IPS-18c (cell line): ENCODE measurements at regions not wholly inside any gene's neighbourhood (a gene's known extent, or its start where the extent isn't known, plus 50 kb on each side); places are given as distances from the start of the nearest gene placed in this dataset.

ENCODE experiments used
- H3K4me3 ChIP-seq: 2 replicates; pipeline ENCODE4 v1.7.0; 2013; ENCODE audit warnings: low read depth, mild to moderate bottlenecking, low read length, moderate library complexity; ENCODE audit not compliant: insufficient read depth
- H3K9me3 ChIP-seq: one replicate; pipeline ENCODE4 v1.6.1; 2013; ENCODE audit warnings: mild to moderate bottlenecking, low read length, moderate library complexity; ENCODE audit not compliant: control insufficient read depth, insufficient read depth

- H3K4me3 ChIP-seq = no peak overlapping the region
- H3K9me3 ChIP-seq = no peaks in the 10 kb centered on the region
Measured at GRCh38 chr3:168558728-168559411, 463.1 kb upstream of the GOLIM4 start.

- Histone ChIP-seq H3K9me3 (no peaks in the 10 kb centered on the region), H3K4me3 (no peak overlapping the region)
Measured at GRCh38 chr3:168552251-168552650, 456.5 kb upstream of the GOLIM4 start.

- Histone ChIP-seq H3K9me3 (no peaks in the 10 kb centered on the region), H3K4me3 (no peak overlapping the region)
Measured at GRCh38 chr3:168548719-168549118, 453.0 kb upstream of the GOLIM4 start.

- Histone ChIP-seq H3K9me3 (no peaks in the 10 kb centered on the region), H3K4me3 (no peak overlapping the region)
Measured at GRCh38 chr3:168546707-168547106, 451.0 kb upstream of the GOLIM4 start.

- Histone ChIP-seq H3K4me3 (no peak overlapping the region), H3K9me3 (no peaks in the 10 kb centered on the region)
Measured at GRCh38 chr3:168545591-168545990, 449.9 kb upstream of the GOLIM4 start.

GRCh38 chr3:168544097-168544957 is 448.6 kb upstream of the GOLIM4 start:
- H3K4me3 ChIP-seq = no peak overlapping the region
- no peaks in the 10 kb centered on the region for H3K9me3 ChIP-seq

GRCh38 chr3:168540726-168541125 is 445.0 kb upstream of the GOLIM4 start:
- Histone ChIP-seq H3K4me3 (no peak overlapping the region), H3K9me3 (no peaks in the 10 kb centered on the region)

GRCh38 chr3:168539909-168540308 is 444.2 kb upstream of the GOLIM4 start:
- Histone ChIP-seq H3K9me3 (no peaks in the 10 kb centered on the region), H3K4me3 (no peak overlapping the region)

GRCh38 chr3:168534761-168535160 is 439.0 kb upstream of the GOLIM4 start:
- no peaks in the 10 kb centered on the region for H3K9me3 ChIP-seq
- H3K4me3 ChIP-seq = no peak overlapping the region

- Histone ChIP-seq H3K9me3 (no peaks in the 10 kb centered on the region), H3K4me3 (no peak overlapping the region)
Measured at GRCh38 chr3:168533600-168533999, 437.9 kb upstream of the GOLIM4 start.

GRCh38 chr3:168532135-168532534 is 436.4 kb upstream of the GOLIM4 start:
- H3K9me3 ChIP-seq = no peaks in the 10 kb centered on the region
- H3K4me3 ChIP-seq = no peak overlapping the region

- no peak overlapping the region for H3K4me3 ChIP-seq
- no peaks in the 10 kb centered on the region for H3K9me3 ChIP-seq
Measured at GRCh38 chr3:168531116-168531515, 435.4 kb upstream of the GOLIM4 start.

GRCh38 chr3:168524129-168524528 is 428.4 kb upstream of the GOLIM4 start:
- no peak overlapping the region for H3K4me3 ChIP-seq
- no peaks in the 10 kb centered on the region for H3K9me3 ChIP-seq

GRCh38 chr3:168517249-168518071 is 421.7 kb upstream of the GOLIM4 start:
- Histone ChIP-seq H3K9me3 (no peaks in the 10 kb centered on the region), H3K4me3 (no peak overlapping the region)

GRCh38 chr3:168514252-168514651 is 418.5 kb upstream of the GOLIM4 start:
- Histone ChIP-seq H3K9me3 (no peaks in the 10 kb centered on the region), H3K4me3 (no peak overlapping the region)

GRCh38 chr3:168512802-168513201 is 417.1 kb upstream of the GOLIM4 start:
- H3K4me3 ChIP-seq = no peak overlapping the region
- H3K9me3 ChIP-seq = no peaks in the 10 kb centered on the region

GRCh38 chr3:168511428-168512014 is 415.8 kb upstream of the GOLIM4 start:
- Histone ChIP-seq H3K4me3 (no peak overlapping the region), H3K9me3 (no peaks in the 10 kb centered on the region)
